ENCODE measurements at regions not wholly inside any gene's neighbourhood (a gene's known extent, or its start where the extent isn't known, plus 50 kb on each side); places are given as distances from the start of the nearest gene placed in this dataset.
"Not testable (repeated sequence)": the region's sequence is repeated elsewhere in the genome, so short reads cannot be mapped to it uniquely, and the experiment has no call there.

GRCh38 chr7:109498131-109498530 is 928.5 kb downstream of the DNAJB9 start:
- DNase-seq: no peak

GRCh38 chr7:109503421-109503820 is 933.7 kb downstream of the DNAJB9 start:
- DNase-seq: no peak

DNA sequence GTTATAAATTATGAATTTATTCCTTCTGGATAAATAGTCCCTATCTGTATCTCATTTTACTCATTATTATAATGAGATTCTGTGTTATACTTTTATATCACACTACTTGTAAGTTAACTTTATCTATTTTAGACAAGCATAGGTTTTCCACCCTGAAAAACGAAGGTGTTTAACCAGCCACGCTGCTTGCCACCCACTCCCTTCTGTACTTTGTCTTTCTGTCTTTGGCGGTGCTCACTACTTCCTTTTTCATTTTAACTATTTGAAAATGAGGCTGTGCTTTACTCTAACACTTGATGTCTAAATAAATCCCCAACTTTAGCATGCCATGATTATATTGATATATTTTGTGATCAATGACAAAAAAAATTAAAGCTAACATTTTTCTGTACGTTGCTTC is 952.9 kb downstream of the DNAJB9 start:
- no peak for DNase-seq

DNA sequence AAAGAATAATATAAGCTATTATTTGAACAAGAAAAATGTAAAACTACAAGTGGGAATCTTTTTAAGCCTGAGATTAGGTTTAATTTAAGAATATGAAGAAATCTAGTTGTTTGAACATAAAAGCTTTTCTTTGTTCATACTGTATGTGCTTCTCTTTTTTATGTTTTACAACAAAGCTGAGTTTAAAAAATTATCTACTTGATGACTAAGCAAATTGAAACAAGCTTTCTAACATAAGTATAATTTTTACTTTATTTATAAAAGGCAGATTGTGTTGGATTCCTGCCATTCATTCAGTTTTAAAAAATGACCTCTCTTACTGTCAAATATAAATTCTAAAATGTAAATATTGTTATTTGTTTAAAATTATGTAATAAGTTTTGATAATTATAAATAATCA is 958.2 kb downstream of the DNAJB9 start:
- no peak for DNase-seq

- DNase-seq: no peak
Measured at GRCh38 chr7:109529712-109530111, 960.0 kb downstream of the DNAJB9 start.

- DNase-seq: no peak
Measured at GRCh38 chr7:109532262-109532992, 962.8 kb downstream of the DNAJB9 start.

GRCh38 chr7:109545686-109546085 is 976.0 kb downstream of the DNAJB9 start:
- DNase-seq: no peak

GRCh38 chr7:109549471-109550193 is 980.0 kb downstream of the DNAJB9 start:
- DNase-seq: no peak

- no peak for DNase-seq
Measured at GRCh38 chr7:109552017-109552416, 982.3 kb downstream of the DNAJB9 start.

DNA sequence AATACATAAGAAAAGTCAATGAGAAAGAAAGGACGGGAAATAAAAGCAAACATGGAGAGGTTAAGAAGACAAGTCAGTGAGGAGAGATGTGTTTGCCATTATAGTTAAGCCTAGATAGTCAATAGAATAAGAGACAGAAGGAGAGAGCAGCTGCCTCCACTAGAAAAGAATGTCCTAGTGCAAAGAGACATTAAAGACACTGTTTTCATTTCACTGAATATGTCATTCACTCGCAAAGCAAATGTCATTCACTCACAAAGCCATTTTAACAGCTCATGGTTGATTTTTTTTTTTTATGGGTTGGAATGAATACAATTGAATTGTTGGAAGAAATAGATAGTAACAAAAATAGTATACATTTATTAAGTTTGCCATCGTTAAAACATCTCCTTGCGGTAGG is 1007.6 kb downstream of the DNAJB9 start:
- no peak for DNase-seq

- DNase-seq: no peak
Measured at GRCh38 chr7:109579901-109580300, 1010.2 kb downstream of the DNAJB9 start.

GRCh38 chr7:109582211-109582610 is 1012.5 kb downstream of the DNAJB9 start:
- no peak for DNase-seq

- not testable (repeated sequence) for DNase-seq
Measured at GRCh38 chr7:109596948-109597347, 1027.3 kb downstream of the DNAJB9 start.

GRCh38 chr7:109611656-109612055 is 1042.0 kb downstream of the DNAJB9 start:
- no peak for DNase-seq

- DNase-seq: no peak
Measured at GRCh38 chr7:109616551-109617069, 1046.9 kb downstream of the DNAJB9 start.

DNA sequence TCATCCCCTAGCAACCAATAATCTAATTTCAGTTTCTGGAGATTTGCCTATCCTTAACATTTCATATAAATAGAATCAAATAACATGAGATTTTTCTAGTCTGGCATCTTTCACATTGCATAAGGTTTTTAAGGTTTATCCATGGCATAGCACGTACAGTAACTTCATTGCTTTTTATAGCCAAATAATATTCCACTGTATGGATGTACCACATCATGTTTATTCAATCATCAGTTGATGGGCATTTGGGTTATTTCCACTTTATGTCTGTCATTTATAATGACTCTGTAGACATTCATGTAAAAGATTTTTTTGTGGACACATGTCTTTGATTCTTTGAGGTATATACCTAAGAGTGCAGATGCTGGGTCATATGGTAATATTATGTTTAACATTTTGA is 1052.6 kb downstream of the DNAJB9 start:
- DNase-seq: no peak

- DNase-seq: not testable (repeated sequence)
Measured at GRCh38 chr7:109632890-109633289, 1063.2 kb downstream of the DNAJB9 start.

GRCh38 chr7:109635374-109635773 is 1065.7 kb downstream of the DNAJB9 start:
- DNase-seq: no peak

DNA sequence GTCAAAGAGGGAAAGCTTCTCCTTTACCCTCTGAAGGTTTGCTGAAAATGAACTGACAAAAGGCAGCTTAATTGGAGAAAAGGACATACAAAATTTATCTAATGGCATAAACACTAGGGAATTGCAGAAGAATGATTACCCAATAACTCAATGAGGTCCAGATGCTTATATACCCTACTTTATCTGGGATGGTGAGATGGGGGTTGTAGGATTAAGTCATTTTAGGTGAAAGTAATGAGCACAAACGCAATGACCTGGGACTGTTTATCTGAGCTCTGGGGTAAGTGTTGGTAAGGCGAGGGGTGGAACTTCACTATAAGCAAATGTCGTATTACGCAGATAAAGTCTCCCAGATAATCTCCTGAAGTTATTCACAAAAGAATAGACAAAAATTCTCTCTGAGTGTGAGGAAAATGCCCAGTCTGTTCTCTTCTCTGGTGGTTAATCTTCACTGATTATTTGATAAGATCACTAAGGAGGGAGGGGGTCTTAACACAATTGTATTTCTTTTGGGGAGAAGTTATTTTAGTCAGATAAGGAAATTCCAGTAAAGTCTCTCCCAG is 1067.8 kb downstream of the DNAJB9 start:
- DNase-seq: no peak

GRCh38 chr7:109638321-109638720 is 1068.6 kb downstream of the DNAJB9 start:
- DNase-seq: no peak

DNA sequence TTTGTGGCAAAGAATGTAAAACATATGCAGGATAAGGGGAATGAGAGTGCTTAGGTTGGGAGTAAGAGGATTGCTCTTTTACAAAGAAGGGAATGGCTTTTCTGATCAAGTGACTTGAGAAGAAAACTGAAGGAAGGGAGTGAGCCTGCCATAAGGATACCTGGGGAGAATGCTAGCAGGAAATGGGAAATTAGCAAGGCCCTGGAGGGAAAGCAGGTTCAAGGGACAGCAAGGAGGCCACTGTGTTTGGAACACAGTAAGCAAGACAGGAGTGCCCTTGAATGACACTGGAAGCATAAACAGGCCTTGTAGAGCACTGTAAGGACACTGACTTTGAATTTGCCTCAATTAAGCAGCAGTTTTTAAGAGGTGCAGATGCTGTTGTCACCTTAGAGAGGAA is 1069.9 kb downstream of the DNAJB9 start:
- DNase-seq: no peak

GRCh38 chr7:109641445-109641844 is 1071.8 kb downstream of the DNAJB9 start:
- DNase-seq: no peak

- no peak for DNase-seq
Measured at GRCh38 chr7:109646124-109646523, 1076.5 kb downstream of the DNAJB9 start.

DNA sequence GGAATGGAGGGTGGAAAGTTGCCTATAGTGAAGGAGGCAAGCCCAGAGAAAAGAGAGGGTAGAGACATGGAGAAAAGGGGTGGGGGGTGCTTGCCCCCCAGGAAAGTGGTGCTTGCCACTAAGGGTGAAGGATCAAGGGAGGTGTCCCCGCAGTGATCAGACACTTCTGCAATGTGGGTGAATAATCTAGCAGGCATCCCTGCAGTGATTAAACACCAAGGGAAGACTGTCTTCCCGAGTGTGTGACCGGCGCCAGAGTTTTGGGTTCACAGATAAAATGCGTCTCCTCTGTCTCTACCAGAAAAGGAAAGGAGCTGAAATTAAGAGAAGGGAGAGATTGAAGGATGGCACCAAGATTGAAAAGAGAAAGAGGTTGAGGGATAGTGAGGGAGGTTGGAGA is 1076.9 kb downstream of the DNAJB9 start:
- not testable (repeated sequence) for DNase-seq

All from DMS153 (cell line).